DND-41 (cell line): ENCODE measurements at regions not wholly inside any gene's neighbourhood (a gene's known extent, or its start where the extent isn't known, plus 50 kb on each side); places are given as distances from the start of the nearest gene placed in this dataset.

Source experiments
- CTCF ChIP-seq: IDR thresholded peaks from 2 replicates; pipeline ENCODE4 v1.5.1; 2012; ENCODE audit warnings: borderline replicate concordance, low read length, moderate library complexity, mild to moderate bottlenecking; ENCODE audit not compliant: poor library complexity, severe bottlenecking; ENCODE audit errors: extremely low read depth
- EZH2 ChIP-seq: IDR thresholded peaks from 3 replicates; pipeline ENCODE4 v1.6.1; 2012; ENCODE audit warnings: borderline replicate concordance, low read depth, mild to moderate bottlenecking, moderate library complexity, low read length, inconsistent platforms; ENCODE audit not compliant: severe bottlenecking

- no peak for TF ChIP-seq CTCF
- TF ChIP-seq EZH2, result no peak
Measured at GRCh38 chr5:38101897-38102296, 156.5 kb upstream of the EGFLAM start.
